ENCODE measurements at regions not wholly inside any gene's neighbourhood (a gene's known extent, or its start where the extent isn't known, plus 50 kb on each side); places are given as distances from the start of the nearest gene placed in this dataset.
"Not testable (repeated sequence)": the region's sequence is repeated elsewhere in the genome, so short reads cannot be mapped to it uniquely, and the experiment has no call there.

GRCh38 chr11:82191695-82192094 lies 542.0 kb downstream of the FAM181B start:
- no peak for DNase-seq

DNA sequence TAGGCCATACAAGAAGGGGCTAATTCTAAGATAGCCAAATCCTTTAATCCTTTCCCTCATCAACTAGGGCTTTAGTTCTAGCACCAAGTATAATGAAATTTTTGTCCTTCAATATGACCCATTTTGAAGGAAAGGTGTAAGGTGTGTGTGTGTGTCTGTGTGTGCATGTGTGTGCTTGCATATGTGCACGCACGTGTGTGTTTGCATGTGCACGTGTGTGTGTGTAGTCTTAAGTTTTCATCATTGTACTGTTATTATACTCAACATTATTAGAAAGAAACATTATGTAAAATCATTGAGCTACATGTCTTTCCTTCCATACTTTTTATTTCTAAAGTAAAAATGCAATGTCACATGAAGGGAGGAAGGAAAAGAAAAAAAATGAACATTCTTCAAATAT lies 547.7 kb downstream of the FAM181B start:
- no peak for DNase-seq

DNA sequence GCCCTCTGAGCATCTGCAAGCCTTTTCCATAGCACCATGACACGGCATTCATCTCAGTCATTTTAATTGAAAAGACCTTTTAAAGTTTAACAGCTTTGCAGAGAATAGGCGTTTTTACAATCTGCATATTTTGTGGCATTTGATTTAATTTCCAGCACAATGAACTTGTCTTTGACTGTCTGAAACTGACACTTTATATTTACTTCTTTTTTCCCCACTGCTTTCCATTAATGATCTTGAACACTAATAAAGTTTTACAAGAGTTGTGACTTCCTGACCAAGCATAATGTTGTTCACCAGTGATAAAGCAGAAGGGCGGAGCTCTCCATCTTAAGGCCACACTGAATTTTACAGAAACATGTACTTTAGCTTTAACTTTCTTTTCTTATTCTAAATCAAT lies 548.7 kb downstream of the FAM181B start:
- no peak for DNase-seq

- DNase-seq = no peak
These were observed 550.3 kb downstream of the FAM181B start for GRCh38 chr11:82183346-82183745.

GRCh38 chr11:82182697-82183096 lies 551.0 kb downstream of the FAM181B start:
- DNase-seq = not testable (repeated sequence)

DNA sequence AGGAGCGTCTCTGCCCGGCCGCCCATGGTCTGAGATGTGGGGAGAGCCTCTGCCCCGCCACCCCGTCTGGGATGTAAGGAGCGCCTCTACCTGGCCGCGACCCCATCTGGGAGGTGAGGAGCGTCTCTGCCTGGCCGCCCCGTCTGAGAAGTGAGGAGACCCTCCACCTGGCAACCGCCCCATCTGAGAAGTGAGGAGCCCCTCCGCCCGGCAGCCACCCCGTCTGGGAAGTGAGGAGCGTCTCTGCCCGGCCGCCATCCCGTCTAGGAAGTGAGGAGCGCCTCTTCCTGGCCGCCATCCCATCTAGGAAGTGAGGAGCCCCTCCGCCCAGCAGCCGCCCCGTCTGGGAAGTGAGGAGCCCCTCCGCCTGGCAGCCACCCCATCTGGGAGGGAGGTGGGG lies 551.9 kb downstream of the FAM181B start:
- DNase-seq = not testable (repeated sequence)

GRCh38 chr11:82176945-82177344 lies 556.7 kb downstream of the FAM181B start:
- no peak for DNase-seq

- DNase-seq = no peak
These were observed 557.3 kb downstream of the FAM181B start for GRCh38 chr11:82176365-82176764.

GRCh38 chr11:82174610-82175009 lies 559.1 kb downstream of the FAM181B start:
- DNase-seq = no peak

DNA sequence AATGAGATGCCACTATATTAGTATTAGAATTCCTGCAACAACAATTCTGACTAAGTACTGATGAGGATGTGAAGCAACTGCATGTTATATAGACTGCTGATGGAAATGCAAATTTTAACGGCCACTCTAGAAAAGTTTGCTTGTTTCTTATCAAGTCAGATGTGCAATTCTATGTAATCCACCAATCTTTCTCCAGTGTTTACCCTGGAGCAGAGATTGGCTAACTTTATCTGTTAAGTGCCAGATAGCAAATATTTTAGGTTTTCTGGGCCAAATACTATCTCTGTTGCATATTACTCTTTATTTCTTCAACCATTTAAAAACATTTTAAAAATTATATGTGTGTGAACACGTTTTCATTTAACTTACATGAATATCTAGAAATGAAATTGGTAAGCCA lies 586.9 kb downstream of the FAM181B start:
- DNase-seq = no peak

DNA sequence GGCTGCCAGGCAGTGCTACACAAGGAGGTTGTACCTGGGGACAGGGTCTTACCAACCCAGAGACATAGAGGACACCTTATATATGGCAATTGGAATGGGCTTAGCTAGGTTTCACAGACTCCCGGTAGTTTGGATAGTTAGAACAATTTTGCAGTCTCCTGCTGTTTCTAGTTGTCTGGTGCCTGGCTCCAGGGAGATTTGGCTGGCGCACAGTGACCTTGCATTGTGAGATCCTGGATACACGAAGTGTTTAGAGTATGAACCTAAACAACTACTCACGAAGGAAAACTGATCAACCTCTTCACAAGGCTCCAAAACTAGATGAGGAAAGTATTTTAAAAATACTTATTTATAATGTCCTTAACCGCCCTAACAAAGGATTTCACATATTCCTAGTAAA lies 614.7 kb downstream of the FAM181B start:
- no peak for DNase-seq

GRCh38 chr11:82117362-82117761 lies 616.3 kb downstream of the FAM181B start:
- no peak for DNase-seq

GRCh38 chr11:82105331-82105998 lies 628.2 kb downstream of the FAM181B start:
- no peak for DNase-seq

DNA sequence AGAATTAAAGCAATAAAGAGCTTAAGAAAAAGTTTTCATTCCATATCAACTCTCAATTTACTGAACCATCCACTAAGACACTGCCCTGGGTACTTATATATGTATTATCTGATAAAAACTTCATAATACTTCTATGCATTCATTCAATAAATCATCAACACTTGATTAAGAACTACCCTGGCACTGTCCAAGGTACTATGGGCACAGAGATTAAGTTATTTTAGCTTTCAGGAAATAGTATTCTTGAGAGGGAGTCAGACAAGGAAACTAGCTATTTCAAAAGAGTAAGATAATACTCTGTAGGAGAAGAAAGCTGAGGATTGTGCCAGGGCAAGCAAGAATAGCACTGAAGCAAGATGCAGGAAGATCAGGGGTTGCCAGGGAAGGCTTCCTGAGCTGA lies 640.8 kb downstream of the FAM181B start:
- no peak for DNase-seq

- DNase-seq = no peak
These were observed 644.2 kb downstream of the FAM181B start for GRCh38 chr11:82089426-82089825.

GRCh38 chr11:82085493-82085892 lies 648.2 kb downstream of the FAM181B start:
- no peak for DNase-seq

- no peak for DNase-seq
These were observed 650.7 kb downstream of the FAM181B start for GRCh38 chr11:82082976-82083375.

DNA sequence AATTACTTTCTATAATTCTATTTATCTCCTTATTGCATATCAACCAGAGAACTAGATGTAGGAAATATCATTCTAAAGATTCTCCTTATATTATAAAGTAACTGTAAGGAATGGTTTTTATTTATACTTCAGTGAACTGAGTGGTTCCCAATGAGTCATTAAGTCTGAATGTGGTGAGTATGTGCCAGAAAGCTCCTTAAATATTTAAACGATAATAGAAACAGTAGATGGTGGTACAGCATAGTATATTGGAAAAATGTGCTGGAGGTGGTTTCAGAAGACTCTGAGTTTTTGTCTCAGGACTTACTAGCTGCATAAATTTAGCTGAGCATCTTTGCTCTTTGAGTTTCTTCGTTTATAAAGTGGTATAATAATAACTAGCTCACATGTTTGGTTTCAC lies 653.5 kb downstream of the FAM181B start:
- no peak for DNase-seq

DNA sequence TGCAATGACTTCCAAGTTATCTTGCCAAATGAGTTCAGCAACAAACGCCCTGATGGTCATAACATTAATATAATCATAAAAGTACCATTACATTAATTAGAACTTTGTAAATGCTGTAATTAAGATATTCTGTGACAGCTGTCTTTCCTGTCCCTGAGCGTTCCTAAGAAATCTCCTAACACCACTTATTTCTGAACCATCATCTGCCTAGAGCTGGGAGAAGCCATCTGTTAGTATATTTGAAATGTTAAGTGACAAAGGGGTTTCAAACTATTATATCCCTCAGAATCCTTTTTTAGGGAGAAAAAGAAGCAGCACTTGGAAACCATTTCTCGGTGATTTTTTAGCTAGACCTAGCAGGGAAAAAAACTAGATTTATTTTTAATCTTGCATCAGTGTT lies 657.5 kb downstream of the FAM181B start:
- DNase-seq = no peak

DNA sequence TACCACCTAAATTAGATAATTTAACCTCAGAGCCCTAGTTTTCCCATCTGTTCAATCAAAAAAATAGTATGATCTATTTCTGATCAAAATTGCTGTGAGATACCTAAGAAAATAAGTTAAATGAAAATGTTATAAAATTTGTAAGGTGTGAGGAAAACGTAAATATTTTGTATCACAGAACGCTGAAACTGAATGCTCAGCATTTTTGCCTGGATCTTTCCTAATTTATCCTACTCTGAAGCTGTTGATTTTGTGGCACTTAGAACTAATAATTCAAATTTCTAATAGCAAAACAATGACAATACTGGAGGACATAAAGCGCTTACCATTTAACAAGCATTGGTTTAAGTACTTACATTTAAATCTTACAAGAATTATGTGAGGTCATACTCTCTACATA lies 674.2 kb downstream of the FAM181B start:
- no peak for DNase-seq

DNA sequence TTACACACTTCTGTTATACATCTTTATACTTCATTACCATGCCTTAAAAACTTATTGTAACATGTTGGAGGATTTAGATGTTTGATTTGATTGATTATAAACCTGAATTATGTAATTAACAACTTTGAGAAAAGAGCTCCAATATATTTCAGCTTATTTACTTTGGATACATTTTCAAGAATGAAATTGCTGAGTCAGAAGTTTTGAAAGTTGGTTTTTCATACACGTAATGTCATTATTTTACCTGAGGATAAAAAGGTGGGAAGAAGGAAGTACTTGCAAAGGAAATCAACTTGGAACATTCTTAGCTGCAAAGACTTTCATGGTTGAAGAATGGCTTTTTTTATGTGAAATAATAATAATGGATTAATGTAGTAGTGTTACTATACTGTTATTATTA lies 677.2 kb downstream of the FAM181B start:
- DNase-seq = no peak

GRCh38 chr11:82049199-82049598 lies 684.5 kb downstream of the FAM181B start:
- DNase-seq = no peak

- DNase-seq = no peak
These were observed 686.5 kb downstream of the FAM181B start for GRCh38 chr11:82047200-82047599.

GRCh38 chr11:82046778-82047177 lies 686.9 kb downstream of the FAM181B start:
- DNase-seq = no peak

DNA sequence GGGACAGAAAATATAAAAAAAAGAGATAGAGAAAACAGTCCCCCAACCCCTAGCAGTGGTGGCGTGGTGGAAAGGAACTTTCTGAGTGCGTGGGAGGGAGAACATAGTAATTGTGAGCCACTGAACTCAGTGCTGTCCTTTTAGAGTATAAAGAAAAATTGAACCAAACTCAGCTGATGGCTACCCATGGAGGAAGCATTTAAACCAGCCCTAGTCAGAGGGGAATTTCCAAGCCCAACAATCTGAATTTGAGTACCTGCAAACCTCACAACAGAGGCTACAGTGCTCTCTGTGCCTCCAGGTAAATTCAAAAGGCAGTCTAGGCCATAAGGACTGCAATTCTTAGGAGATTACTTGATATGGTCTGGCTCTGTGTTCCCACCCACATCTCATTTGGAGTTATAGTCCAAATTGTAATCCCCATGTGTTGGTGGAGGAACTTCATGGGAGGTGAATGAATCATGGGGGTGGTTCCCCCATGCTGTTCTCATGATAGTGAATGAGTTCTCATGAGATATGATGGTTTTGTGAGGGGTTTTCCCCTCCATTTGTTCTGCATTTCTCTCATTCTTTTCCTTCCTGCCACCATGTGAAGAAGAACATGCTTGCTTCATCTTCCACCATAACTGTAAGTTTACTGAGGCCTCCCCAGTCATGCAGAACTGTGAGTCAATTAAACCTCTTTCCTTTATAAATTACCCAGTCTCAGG lies 687.8 kb downstream of the FAM181B start:
- no peak for DNase-seq
